HCEC 1CT (cell line): ENCODE measurements at regions not wholly inside any gene's neighbourhood (a gene's known extent, or its start where the extent isn't known, plus 50 kb on each side); places are given as distances from the start of the nearest gene placed in this dataset.

Source experiments
- DNase-seq: peaks from one replicate; pipeline ENCODE4 v3.0.0-alpha.2; 2017

GRCh38 chr1:69172003-69173000 lies 395.4 kb upstream of the LRRC7 start:
- no peak for DNase-seq

- DNase-seq: no peak
These were observed 392.7 kb upstream of the LRRC7 start for GRCh38 chr1:69175053-69175452.

DNA sequence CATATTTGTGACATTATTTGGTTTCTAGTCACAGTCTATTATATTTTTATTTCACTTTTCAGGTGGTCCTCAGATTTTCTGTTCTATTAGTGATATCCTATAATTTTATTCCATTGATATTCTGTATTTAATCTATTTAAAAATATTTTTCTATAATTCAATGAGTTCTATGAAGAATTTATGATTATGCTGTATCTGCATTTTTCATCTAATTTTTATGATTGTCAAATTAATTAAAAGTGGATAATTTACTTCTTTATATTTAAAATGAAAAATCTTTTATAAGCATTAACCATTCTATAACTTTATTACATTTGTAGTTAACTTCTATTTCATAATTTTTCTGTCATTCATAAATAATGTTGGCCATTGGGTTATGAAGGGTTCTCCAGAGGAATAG lies 387.4 kb upstream of the LRRC7 start:
- DNase-seq: no peak

- DNase-seq: no peak
These were observed 382.3 kb upstream of the LRRC7 start for GRCh38 chr1:69185378-69185777.

DNA sequence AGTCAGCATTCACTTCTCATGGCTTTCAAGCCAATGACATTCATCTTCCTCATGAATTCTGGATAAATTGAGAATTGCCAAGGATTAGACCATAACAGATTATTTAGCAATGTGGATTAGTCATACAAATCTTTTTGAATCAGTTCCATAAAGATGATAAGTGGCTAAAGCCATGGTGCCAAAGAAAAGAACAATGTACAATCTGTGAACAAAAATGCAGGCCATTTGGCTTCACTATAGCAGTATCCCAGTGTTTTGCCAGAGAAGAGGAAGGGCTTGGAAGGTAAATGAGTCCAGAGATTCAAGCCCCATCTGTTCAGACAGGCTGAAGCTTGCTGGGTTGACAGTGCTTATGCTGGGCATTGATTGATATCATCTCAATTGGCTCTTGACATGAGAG lies 376.4 kb upstream of the LRRC7 start:
- no peak for DNase-seq

DNA sequence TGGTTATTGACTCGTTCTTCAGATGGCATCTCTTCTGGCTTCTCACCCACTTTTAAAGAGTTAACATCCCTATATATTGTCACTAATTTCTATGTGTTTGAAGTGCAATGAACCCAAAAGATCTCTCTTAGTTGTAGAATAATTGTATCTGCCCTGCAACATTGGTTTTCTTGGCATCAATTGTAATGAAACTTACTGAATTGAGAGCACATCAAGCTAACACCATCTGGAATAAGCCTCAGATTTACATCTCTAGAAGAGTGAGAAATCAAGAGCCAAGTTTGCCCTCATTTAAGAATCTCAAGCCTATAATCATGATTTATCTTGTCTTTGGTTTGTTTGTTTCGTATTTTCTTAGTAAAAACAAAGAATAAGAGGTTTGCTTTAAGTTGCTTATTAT lies 372.6 kb upstream of the LRRC7 start:
- DNase-seq: no peak

DNA sequence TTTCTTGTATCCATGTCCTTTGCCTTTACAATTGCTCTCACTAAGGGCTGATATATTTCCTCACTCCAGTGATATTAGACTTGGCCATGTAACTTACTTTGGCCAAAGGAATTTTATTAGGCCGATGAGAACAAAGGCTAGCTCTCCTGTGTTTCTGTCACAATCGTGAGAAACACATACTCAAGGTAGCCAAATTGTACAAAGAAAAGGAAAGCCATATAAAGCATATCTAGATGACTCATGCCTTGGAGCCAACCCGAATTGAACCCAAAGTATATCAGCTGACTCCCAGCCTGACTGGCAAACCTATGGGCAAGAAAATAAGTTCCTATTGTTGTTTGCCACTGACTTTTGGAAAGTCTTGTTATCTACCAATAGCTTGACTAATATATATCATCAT lies 371.7 kb upstream of the LRRC7 start:
- DNase-seq: no peak

- DNase-seq: no peak
These were observed 369.9 kb upstream of the LRRC7 start for GRCh38 chr1:69197816-69198215.

DNA sequence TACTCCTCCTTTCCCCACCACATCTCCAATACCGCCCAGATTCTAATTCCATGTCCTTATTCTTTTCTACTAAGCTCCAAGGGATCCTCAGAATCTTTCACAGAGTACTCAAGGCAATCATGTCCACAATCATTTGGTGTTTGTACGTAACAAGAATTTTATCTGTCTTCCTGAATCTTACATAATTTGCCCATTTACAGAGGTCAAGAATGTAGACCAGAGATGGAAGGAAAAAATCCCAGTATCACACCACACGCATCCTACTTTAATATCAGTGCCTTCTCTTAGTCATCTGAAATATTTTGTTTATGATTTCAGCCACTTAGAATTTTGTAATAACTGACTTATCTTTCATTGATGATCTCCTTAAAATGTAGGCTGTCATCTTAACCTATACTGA lies 366.0 kb upstream of the LRRC7 start:
- DNase-seq: no peak

- no peak for DNase-seq
These were observed 364.6 kb upstream of the LRRC7 start for GRCh38 chr1:69203166-69203565.

- DNase-seq: no peak
These were observed 354.1 kb upstream of the LRRC7 start for GRCh38 chr1:69213644-69214043.

DNA sequence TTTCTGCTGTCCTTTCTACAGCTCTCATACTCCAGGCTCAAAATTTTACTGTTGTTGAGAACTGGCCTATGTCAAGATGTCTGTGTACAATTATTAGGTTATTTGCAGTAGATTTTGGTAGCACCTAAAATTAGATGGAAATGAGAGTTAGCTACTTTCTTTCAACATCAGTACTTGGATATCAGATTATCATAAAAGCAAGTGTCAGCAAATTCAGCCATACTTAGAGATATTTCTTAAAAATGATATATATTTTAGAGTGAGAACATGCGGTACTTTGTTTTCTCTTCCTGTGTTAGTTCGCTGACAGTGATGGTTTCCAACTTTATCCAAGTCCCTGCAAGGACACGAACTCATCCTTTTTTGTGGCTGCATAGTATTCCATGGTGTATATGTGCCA lies 351.8 kb upstream of the LRRC7 start:
- DNase-seq: no peak

GRCh38 chr1:69220672-69221071 lies 347.1 kb upstream of the LRRC7 start:
- no peak for DNase-seq

- DNase-seq: no peak
These were observed 346.2 kb upstream of the LRRC7 start for GRCh38 chr1:69221524-69221923.

DNA sequence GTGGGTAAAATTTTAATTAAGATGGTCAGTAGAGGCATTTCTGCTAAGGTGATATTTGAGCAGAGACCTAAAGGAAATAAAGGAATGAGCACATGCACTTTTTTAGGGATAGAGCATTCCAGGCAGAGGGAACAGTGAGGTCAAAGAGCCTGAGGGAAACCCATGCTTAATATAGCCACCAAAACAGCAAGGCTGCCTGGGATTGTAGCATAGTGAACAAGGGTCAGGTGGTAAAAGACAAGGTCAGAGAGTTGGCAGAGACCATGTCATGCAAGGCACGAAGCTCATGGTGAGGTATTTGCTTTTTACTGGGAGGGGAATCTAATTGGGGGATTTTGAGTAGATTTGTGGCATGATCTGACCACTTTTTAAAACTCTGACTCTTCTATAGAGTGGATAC lies 344.6 kb upstream of the LRRC7 start:
- no peak for DNase-seq

GRCh38 chr1:69228501-69228900 lies 339.2 kb upstream of the LRRC7 start:
- DNase-seq: no peak

GRCh38 chr1:69230208-69230607 lies 337.5 kb upstream of the LRRC7 start:
- no peak for DNase-seq

GRCh38 chr1:69233463-69233862 lies 334.3 kb upstream of the LRRC7 start:
- no peak for DNase-seq

DNA sequence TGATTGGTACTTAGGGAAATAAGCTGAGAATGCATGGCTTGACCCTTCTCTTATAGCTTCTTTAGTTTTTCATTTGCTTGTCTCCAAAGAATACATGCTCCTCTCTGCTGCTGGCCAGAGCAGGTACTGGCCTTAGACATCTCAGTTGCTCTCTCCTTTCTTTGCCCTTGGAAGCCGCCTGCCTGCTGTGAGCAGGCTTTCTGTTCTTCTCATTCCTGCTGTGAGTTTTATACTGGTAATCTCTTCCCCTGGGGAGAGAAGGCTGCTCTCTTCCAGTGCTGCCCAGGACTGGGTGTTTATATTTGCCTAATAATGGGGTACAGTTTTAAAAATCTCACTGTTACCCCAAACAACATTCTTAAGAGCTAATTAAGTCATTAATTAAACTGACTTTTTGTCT lies 323.5 kb upstream of the LRRC7 start:
- no peak for DNase-seq

GRCh38 chr1:69246109-69246508 lies 321.6 kb upstream of the LRRC7 start:
- no peak for DNase-seq

DNA sequence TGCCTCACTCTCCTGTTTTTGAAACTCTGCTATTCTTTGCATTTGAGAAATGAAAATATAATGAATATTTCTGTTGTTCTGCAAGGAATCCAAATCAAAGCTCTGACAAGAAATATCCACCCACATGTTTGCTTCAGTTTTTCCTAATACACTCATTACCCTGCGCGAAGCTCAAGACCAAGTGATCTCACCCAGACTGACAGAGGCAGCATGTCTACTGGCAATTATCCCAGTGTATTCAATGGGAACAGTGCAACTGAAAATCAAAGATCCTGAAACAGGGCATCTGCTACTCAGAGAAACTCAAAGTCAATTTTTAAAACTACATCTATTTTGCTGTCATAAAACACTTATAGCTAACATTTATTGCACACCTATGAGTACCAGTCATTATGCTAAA lies 321.0 kb upstream of the LRRC7 start:
- no peak for DNase-seq

DNA sequence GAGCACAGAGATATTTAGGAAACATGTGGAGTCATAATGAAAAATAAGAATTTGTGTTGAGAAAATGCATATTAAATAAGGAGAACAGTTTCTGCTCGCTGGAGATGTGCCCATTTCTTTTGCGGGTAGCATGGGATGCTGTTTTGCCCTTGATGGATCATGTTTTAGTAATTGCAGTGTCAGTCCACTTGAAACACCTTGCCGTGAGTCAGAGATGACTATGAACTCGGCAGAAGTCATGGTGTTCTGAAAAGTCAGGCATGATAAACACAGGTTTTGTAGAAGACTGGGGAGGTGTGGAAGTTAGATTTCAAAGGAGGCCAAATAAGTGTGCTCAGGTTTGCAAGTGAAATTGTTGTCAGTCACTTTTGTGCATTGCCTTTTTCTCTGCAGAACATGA lies 315.0 kb upstream of the LRRC7 start:
- no peak for DNase-seq

- no peak for DNase-seq
These were observed 311.7 kb upstream of the LRRC7 start for GRCh38 chr1:69256036-69256435.

- no peak for DNase-seq
These were observed 308.9 kb upstream of the LRRC7 start for GRCh38 chr1:69258842-69259241.

DNA sequence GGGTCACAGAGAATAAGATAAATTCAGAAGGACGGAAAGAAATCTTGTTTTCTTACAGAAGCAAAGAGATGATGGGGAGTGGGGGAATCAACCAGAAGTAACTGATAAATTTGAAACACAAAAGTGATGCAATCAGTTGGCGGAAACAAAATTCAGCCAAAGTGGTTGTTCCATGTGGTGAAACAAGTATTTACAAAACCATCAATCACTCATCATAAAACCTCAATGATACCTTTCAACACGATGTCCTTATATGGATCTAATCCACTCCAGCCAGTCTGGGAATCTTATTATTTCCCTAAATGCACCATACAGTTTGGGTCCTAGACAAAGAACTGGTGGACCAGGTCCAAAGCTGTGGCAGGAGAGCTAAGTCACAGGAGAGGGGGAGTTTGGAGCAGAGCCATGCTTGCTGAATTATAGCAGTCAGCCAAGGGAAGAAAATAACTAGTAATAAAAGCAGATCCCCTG lies 303.8 kb upstream of the LRRC7 start:
- no peak for DNase-seq
